HG02884 (cell line): ENCODE measurements at regions not wholly inside any gene's neighbourhood (a gene's known extent, or its start where the extent isn't known, plus 50 kb on each side); places are given as distances from the start of the nearest gene placed in this dataset.

Experiments used
- ATAC-seq: cut with Tn5 transposase; IDR thresholded peaks from one replicate; pipeline ENCODE4 v1.9.1; 2021; ENCODE audit warnings: mild to moderate bottlenecking, moderate library complexity; ENCODE audit not compliant: unreplicated experiment

DNA sequence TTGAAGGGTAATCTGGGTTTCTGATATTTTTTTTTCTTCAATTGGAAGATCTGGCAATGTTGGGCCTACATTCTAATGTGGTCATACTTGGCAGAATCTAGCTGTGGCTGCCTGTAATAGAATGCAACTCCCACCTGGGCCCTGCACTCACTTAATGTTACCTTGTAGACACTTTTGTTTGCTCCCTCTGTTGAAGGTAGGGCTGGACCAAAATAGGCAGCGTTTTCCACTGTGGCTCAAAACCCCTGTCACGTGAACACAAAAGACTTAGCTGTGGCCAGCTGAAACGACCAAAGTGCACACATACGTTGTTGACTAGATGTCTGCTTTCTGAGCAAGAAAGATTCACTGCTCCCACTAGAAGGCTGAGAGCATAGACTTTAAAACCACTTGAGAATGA is 117.6 kb upstream of the HMHB1 start:
- ATAC-seq = no peak

GRCh38 chr5:143693651-143694252 is 118.2 kb upstream of the HMHB1 start:
- peak; percentile 87 for ATAC-seq

GRCh38 chr5:143692342-143692741 is 119.6 kb upstream of the HMHB1 start:
- no peak for ATAC-seq

GRCh38 chr5:143691945-143692290 is 120.0 kb upstream of the HMHB1 start:
- no peak for ATAC-seq

- ATAC-seq = no peak
Observed at GRCh38 chr5:143691287-143691944, 120.5 kb upstream of the HMHB1 start.

DNA sequence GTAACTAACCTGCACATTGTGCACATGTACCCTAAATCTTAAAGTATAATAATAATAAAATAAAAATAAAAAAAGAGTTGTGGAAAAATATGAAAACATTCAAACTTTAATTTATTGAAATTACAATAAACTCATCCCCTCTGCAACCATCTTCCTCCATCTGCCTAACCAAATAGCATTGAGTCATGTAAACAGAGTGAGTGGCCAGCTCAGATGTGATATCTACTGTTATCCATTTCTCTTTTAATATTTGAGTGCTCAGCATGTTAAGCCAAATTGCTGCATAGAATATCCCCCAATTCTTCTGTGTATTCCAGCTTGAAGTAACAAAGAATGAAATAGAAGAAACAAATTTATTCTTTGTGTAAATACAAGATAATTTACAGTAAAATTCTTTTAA is 124.4 kb upstream of the HMHB1 start:
- no peak for ATAC-seq

- no peak for ATAC-seq
Observed at GRCh38 chr5:143685246-143685815, 126.6 kb upstream of the HMHB1 start.

DNA sequence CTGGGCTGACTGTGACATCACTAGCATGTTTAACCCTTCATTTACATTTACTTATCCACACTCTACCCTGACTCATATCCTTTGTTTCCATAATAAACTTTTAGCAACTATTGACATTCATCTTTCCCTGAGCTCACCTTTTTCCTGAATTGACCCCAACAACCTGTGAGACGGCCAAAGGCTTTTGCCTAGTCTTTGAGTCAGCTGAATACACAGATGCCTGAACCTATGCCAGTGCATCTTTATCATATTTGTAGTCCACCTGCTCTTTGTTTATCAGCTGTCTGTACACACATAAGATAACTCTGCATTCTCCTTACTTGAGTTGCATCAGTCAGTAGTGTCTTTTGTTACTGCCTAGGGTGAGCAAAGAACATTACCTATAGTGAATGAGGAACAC is 128.5 kb upstream of the HMHB1 start:
- no peak for ATAC-seq

- no peak for ATAC-seq
Observed at GRCh38 chr5:143682929-143683386, 129.0 kb upstream of the HMHB1 start.

- ATAC-seq = no peak
Observed at GRCh38 chr5:143682246-143682905, 129.6 kb upstream of the HMHB1 start.

DNA sequence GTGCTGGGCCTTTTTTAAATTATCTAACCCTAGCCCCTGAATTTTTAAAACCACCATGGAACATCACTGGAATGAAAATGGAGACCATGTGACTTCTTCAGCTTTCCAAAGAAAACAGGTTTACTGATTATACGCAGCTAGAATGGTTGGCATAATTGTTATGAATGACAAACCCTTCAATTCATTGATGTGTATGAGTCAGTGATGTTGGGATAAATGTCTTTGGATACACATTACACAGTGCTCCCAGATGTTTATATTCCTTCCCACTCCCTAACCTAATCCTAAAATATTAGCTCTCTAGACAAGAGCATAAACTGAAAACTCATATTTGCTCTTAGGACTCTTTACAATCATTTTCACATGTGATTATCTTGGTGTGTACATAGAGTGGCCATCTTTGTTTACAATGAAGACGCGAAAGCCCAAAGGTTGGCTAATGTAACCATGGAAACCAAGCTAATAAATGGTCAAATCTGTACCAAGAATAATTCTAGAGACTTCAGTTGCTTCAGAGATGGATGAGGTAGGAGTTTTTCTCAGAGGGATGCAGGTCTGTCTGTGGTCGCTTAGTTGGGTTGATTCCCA is 131.2 kb upstream of the HMHB1 start:
- ATAC-seq = no peak

DNA sequence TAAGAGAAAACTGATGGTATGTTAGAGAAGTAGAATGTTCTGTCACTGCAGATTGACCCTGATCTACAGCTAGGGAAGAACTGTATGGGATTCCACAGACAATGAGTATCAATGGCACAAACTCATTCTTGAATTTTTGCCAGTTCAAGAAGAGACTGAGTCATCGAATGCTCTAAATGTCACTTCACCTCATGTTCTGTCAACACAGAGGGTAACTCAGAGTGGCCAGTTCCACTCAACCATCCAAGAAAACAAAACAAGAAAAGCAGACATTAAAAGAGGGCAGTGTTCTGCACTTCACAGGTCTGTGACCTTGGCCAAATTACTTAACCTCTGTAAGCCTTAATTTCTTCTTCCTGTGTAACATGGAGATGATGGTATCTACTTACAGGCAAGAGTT is 132.2 kb upstream of the HMHB1 start:
- no peak for ATAC-seq

GRCh38 chr5:143678148-143678905 is 133.6 kb upstream of the HMHB1 start:
- peak; percentile 45 for ATAC-seq

DNA sequence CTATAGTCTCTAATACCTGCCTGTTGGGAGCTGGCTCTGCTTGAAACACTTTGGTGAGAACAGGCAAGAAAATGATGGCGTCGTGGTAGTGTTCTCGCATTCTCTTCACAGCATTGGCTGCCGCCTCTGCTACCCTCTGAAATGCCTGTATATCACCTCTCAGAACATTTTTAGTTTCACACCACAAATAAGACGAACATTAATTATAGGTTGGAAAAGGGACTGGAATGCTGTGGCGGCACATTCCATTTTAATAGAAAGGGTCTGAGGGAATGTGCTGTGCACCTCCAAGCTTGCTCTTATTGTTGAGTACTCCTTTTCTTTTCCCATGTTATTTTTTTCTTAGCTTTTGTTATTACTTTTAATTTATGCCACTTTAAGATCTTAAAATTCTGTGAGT is 134.6 kb upstream of the HMHB1 start:
- no peak for ATAC-seq

DNA sequence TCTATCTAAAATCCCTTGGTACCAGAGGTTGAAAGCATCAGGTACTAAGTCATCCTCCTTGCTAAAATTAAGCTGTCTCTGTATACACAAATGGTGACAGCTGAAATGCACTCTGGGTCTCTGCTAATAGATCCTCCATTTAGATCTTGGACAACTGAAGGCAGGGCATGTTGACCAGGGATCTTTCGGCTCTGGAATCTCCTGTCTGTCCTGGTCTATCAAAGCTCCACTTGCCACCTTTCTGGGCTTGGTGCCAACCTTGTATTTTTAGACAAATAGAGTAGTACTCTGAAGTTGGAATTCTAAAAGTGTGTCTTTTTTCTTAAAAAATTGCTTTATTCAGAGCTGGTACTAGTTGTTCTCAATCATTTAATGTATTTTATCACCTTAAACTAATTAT is 135.2 kb upstream of the HMHB1 start:
- no peak for ATAC-seq

- ATAC-seq = no peak
Observed at GRCh38 chr5:143674469-143674786, 137.5 kb upstream of the HMHB1 start.

DNA sequence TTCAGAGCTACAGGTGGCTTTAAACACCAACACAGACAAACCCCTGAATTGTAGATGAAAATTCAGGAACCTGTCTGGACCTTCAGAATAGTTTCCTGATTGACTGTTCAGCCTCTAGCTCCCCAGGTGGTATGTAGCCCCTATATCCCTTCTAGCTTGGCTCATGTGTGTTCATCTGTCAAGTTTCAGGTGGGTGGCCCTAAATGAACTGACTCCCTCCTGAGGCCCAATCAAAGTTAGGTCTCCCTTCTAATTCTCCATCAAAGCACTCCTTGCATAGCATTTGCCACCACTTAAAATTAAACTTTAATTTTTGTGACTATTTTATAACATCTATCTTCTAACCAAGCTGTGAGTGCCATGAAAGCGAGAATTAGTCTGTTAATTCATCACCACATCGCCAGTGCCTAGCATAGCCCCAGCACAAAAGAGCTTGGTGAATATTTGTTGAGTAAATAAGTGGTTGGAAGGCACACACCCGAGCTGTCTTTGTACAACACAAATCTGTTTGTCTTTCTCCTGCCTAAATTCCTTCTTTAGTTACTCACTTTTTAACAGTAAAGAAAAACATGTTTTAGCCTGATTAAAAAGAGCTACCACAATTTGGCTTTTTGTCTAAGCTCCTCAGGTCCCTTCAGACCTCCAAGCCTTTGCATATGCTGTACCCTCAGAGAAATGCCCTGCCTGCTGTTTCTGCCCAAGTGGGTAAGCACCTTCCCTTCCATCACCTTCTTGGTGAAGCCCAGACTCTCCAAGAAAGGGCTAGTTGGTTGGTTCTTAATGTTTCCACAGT is 138.1 kb upstream of the HMHB1 start:
- ATAC-seq = no peak

DNA sequence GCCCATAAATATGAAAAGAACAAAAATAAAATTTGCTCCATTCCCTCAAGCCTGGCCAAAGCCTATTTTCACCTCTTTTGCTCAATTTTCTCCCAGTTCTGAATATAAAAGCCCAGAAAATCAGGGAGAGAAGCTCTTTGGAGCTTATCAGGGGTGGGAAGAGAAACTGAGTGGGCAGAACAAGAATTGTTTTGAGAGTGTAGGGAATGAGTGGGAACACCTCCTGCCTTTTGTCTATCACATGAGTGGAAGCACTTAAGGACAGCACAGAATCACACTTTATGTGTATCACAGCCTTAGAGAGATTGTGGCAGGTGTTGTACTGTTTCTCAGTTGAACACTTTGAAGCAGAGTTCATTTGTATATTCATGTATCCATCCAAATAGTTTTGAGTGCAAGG is 139.2 kb upstream of the HMHB1 start:
- no peak for ATAC-seq

GRCh38 chr5:143671674-143672569 is 140.0 kb upstream of the HMHB1 start:
- no peak for ATAC-seq
